HCT116 (cell line): ENCODE measurements at regions not wholly inside any gene's neighbourhood (a gene's known extent, or its start where the extent isn't known, plus 50 kb on each side); places are given as distances from the start of the nearest gene placed in this dataset.

Experiments
- ATAC-seq: fragments of 200-7000 bp; cut with Tn5 transposase; 2 replicates; pipeline ENCODE4 v1.9.1; 2020; ENCODE audit warnings: mild to moderate bottlenecking, moderate library complexity
- BruUV-seq: library from RNA; stranded (reverse); fragments of 400-500 nt; replicated peaks from 2 replicates; lab custom pipeline; 2021; lab: Mats Ljungman, UMichigan
- CTCF ChIA-PET: fragments of 300-600 bp; sonication (Branson Sonifier 250); formaldehyde crosslinking; loops from one replicate; lab custom pipeline; 2021; ENCODE audit warnings: antibody characterized with exemption; lab: Charles Lee
- POLR2A ChIA-PET: fragments of 300-600, 350-600 bp; sonication (Branson Sonifier 250); formaldehyde crosslinking; loops from one replicate; lab custom pipeline; 2021; ENCODE audit warnings: antibody characterized with exemption; lab: Charles Lee
- RAD21 ChIA-PET, 2 experiments: fragments of 300-600 bp; sonication (Branson Sonifier 250); formaldehyde crosslinking; loops; one replicate each; lab custom pipeline; 2023; ENCODE audit warnings: low total read pairs in 2 of 2; ENCODE audit not compliant: uncharacterized antibody in 2 of 2, unreplicated experiment in 2 of 2, low non-redundant PET in 1 of 2; lab: Charles Lee
- DNase-seq: peaks from one replicate; pipeline ENCODE4 v3.0.0-alpha.2; 2010; ENCODE audit warnings: low read depth, low spot score
- H2AFZ ChIP-seq: fragments of 200-600 bp; shearing (Covaris generic), sonication (generic); 2 replicates; pipeline ENCODE4 v1.6.1; 2017; ENCODE audit warnings: low read depth, mixed run types, mixed read lengths, antibody characterized with exemption, low read length; ENCODE audit not compliant: poor library complexity, severe bottlenecking
- H3K27ac ChIP-seq: 2 replicates; pipeline ENCODE4 v1.5.1; 2012; ENCODE audit warnings: low read depth, low read length
- H3K27me3 ChIP-seq: fragments of 200-600 bp; sonication (generic); 2 replicates; pipeline ENCODE4 v1.6.1; 2016; ENCODE audit warnings: mixed run types, low read length, mixed read lengths; ENCODE audit not compliant: insufficient read depth
- H3K36me3 ChIP-seq, 2 experiments: fragments of 200-500 bp in 1 of 2; fragments of 200-600 bp in 1 of 2; sonication (Bioruptor generic) in 1 of 2; sonication (generic) in 1 of 2; 2 replicates each; pipeline versions ENCODE4 v1.5.1 to v1.6.1; 2014 to 2016; ENCODE audit warnings: low read length in 2 of 2, inconsistent platforms in 1 of 2, mixed read lengths in 1 of 2, mixed run types in 1 of 2; ENCODE audit not compliant: insufficient read depth in 2 of 2, control insufficient read depth in 1 of 2
- H3K4me1 ChIP-seq, 2 experiments: fragments of 200-600 bp in 1 of 2; sonication (generic) in 1 of 2; 2 replicates each; pipeline versions ENCODE4 v1.5.1 to v1.6.1; 2012 to 2017; ENCODE audit warnings: low read length in 2 of 2, inconsistent platforms in 1 of 2, mild to moderate bottlenecking in 1 of 2, mixed read lengths in 1 of 2, mixed run types in 1 of 2, moderate library complexity in 1 of 2; ENCODE audit not compliant: insufficient read depth in 2 of 2, control insufficient read depth in 1 of 2
- H3K4me2 ChIP-seq: fragments of 200-600 bp; sonication (generic); 2 replicates; pipeline ENCODE4 v1.6.1; 2017; ENCODE audit warnings: mixed run types, low read length, mixed read lengths
- H3K4me3 ChIP-seq, 2 experiments: fragments of 200-600 bp in 1 of 2; sonication (generic) in 1 of 2; replicated peaks in 1 of 2; 2 replicates each; pipeline ENCODE4 v1.5.1; 2011 to 2016; ENCODE audit warnings: low read length in 2 of 2, control low read depth in 1 of 2, low read depth in 1 of 2, mild to moderate bottlenecking in 1 of 2, mixed read lengths in 1 of 2, mixed run types in 1 of 2
- H3K79me2 ChIP-seq: fragments of 200-600 bp; sonication (generic); 2 replicates; pipeline ENCODE4 v1.6.1; 2017; ENCODE audit warnings: mild to moderate bottlenecking, mixed run types, low read length, moderate library complexity, mixed read lengths; ENCODE audit not compliant: insufficient read depth
- H3K9ac ChIP-seq: fragments of 200-600 bp; sonication (generic); 2 replicates; pipeline ENCODE4 v1.6.1; 2016; ENCODE audit warnings: low read length, mixed read lengths
- H3K9me2 ChIP-seq: fragments of 200-600 bp; sonication (generic), shearing (Covaris generic); 2 replicates; pipeline ENCODE4 v1.6.1; 2017; ENCODE audit warnings: mixed run types, mild to moderate bottlenecking, moderate library complexity; ENCODE audit not compliant: insufficient read depth
- H3K9me3 ChIP-seq, 2 experiments: fragments of 200-500 bp in 1 of 2; fragments of 200-600 bp in 1 of 2; sonication (Bioruptor generic) in 1 of 2; sonication (generic) in 1 of 2; 2 replicates each; pipeline ENCODE4 v1.6.1; 2014 to 2017; ENCODE audit warnings: low read length in 2 of 2, mixed read lengths in 2 of 2, inconsistent platforms in 1 of 2, low read depth in 1 of 2, mild to moderate bottlenecking in 1 of 2, mixed run types in 1 of 2, moderate library complexity in 1 of 2; ENCODE audit not compliant: control insufficient read depth in 1 of 2, insufficient read depth in 1 of 2
- H4K20me1 ChIP-seq: fragments of 200-600 bp; sonication (generic), shearing (Covaris generic); 2 replicates; pipeline ENCODE4 v1.6.1; 2017; ENCODE audit warnings: mixed run types, mild to moderate bottlenecking, moderate library complexity; ENCODE audit not compliant: insufficient read depth
- CBX3 ChIP-seq: IDR thresholded peaks from 2 replicates; pipeline ENCODE4 v1.6.1; 2012; ENCODE audit warnings: low read depth
- CTCF ChIP-seq, 3 experiments: fragments of 200-600 bp in 1 of 3; sonication (generic) in 1 of 3; IDR thresholded peaks in 2 of 3; conservative IDR thresholded peaks in 1 of 3; 2 replicates each; pipeline ENCODE4 v1.5.1; 2012 to 2017; ENCODE audit warnings: low read depth in 2 of 3, low read length in 2 of 3, antibody characterized with exemption in 1 of 3, borderline replicate concordance in 1 of 3, control low read depth in 1 of 3, mild to moderate bottlenecking in 1 of 3, mixed read lengths in 1 of 3, mixed run types in 1 of 3, moderate library complexity in 1 of 3; ENCODE audit not compliant: insufficient read depth in 1 of 3
- EGR1 ChIP-seq: IDR thresholded peaks from 2 replicates; pipeline ENCODE4 v1.6.1; 2012; ENCODE audit warnings: low read depth
- ELF1 ChIP-seq: IDR thresholded peaks from 2 replicates; pipeline ENCODE4 v1.6.1; 2012; ENCODE audit warnings: low read depth, borderline replicate concordance
- EZH2 ChIP-seq: fragments of 200-600 bp; sonication (generic); IDR thresholded peaks from 2 replicates; pipeline ENCODE4 v1.6.1; 2017; ENCODE audit warnings: antibody characterized with exemption, mixed run types
- EZH2phosphoT487 ChIP-seq: fragments of 200-600 bp; IDR thresholded peaks from 2 replicates; pipeline ENCODE4 v1.6.1; 2018; ENCODE audit warnings: antibody characterized with exemption, borderline replicate concordance
- FOSL1 ChIP-seq: IDR thresholded peaks from 2 replicates; pipeline ENCODE4 v1.6.1; 2012; ENCODE audit warnings: low read depth
- MAX ChIP-seq: IDR thresholded peaks from 2 replicates; pipeline ENCODE4 v1.6.1; 2012
- POLR2A ChIP-seq: IDR thresholded peaks from 2 replicates; pipeline ENCODE4 v1.7.0; 2011; ENCODE audit warnings: borderline replicate concordance; ENCODE audit not compliant: insufficient read depth, insufficient read length; ENCODE audit errors: extremely low read depth
- POLR2AphosphoS5 ChIP-seq: IDR thresholded peaks from 2 replicates; pipeline ENCODE4 v1.6.1; 2011; ENCODE audit warnings: mild to moderate bottlenecking, low read depth, low read length, moderate library complexity
- REST ChIP-seq: IDR thresholded peaks from 2 replicates; pipeline ENCODE4 v1.6.1; 2012; ENCODE audit warnings: low read depth
- SIN3A ChIP-seq: IDR thresholded peaks from 2 replicates; pipeline ENCODE4 v1.6.1; 2012; ENCODE audit warnings: low read depth
- SP1 ChIP-seq: IDR thresholded peaks from 2 replicates; pipeline ENCODE4 v1.6.1; 2012; ENCODE audit warnings: low read depth
- ZFX ChIP-seq: fragments of 450-650 bp; IDR thresholded peaks from 2 replicates; pipeline ENCODE4 v1.6.1; 2017
- ZNF274 ChIP-seq: fragments of 200-500 bp; sonication (Bioruptor generic); IDR thresholded peaks from 2 replicates; pipeline ENCODE4 v1.6.1; 2014; ENCODE audit warnings: mild to moderate bottlenecking, low read depth, low read length, inconsistent platforms
- intact Hi-C: fragments of 100-400 bp; cut with micrococcal nuclease; formaldehyde crosslinking; loops from 2 replicates; pipeline ENCODE4 v1.10.0; 2022

- no TSS peak for BruUV-seq
- RAD21 ChIA-PET = no interaction called here
- H3K9me2 ChIP-seq = no peaks in the 10 kb centered on the region
- no peak overlapping the region for H3K9ac ChIP-seq
- intact Hi-C loops = no loop called here
- no peak for TF ChIP-seq EZH2
- TF ChIP-seq SP1 = no peak
- TF ChIP-seq ELF1 = no peak
- no peak for TF ChIP-seq SIN3A
- TF ChIP-seq CBX3 = no peak
- TF ChIP-seq, all 23 proteins: peak for 0
- H2AFZ ChIP-seq = no peak overlapping the region
- H3K27ac ChIP-seq = no peak overlapping the region
- H3K4me2 ChIP-seq = no peak overlapping the region
- no peaks in the 10 kb centered on the region for H3K79me2 ChIP-seq
- H3K36me3 ChIP-seq = no peaks in the 10 kb centered on the region
- no peaks in the 10 kb centered on the region for H3K4me1 ChIP-seq
- ChIA-PET POLR2A (no interaction called here), CTCF (no interaction called here)
- peaks cover 15% of the 10 kb centered on the region; the same call in 1 of the 2 replicates for H3K27me3 ChIP-seq
- no peaks in the 10 kb centered on the region for H3K9me3 ChIP-seq
- H3K4me3 ChIP-seq = no peak overlapping the region
- H4K20me1 ChIP-seq = no peaks in the 10 kb centered on the region
- DNase-seq (no peak), ATAC-seq (no peak)
Observed at GRCh38 chr6:40298207-40298606, 289.0 kb downstream of the LRFN2 start.

GRCh38 chr6:40295251-40295950 is 291.8 kb downstream of the LRFN2 start:
- H2AFZ ChIP-seq = no peak overlapping the region
- H3K79me2 ChIP-seq = no peaks in the 10 kb centered on the region
- H3K4me3 ChIP-seq = no peak overlapping the region
- H3K27ac ChIP-seq = no peak overlapping the region
- DNase-seq (no peak), ATAC-seq (no peak)
- H3K36me3 ChIP-seq = no peaks in the 10 kb centered on the region
- intact Hi-C loops = no loop called here
- no peaks in the 10 kb centered on the region for H3K9me3 ChIP-seq
- no peak overlapping the region for H3K4me2 ChIP-seq
- no TSS peak for BruUV-seq
- RAD21 ChIA-PET = no interaction called here
- POLR2A ChIA-PET = no interaction called here
- H4K20me1 ChIP-seq = no peaks in the 10 kb centered on the region
- no peak overlapping the region for H3K9ac ChIP-seq
- H3K27me3 ChIP-seq = peaks cover 39% of the 10 kb centered on the region; the same call in 1 of the 2 replicates
- no peaks in the 10 kb centered on the region for H3K4me1 ChIP-seq
- no peaks in the 10 kb centered on the region for H3K9me2 ChIP-seq
- CTCF ChIA-PET = no interaction called here
- TF ChIP-seq POLR2AphosphoS5 (no peak), CTCF (IDR thresholded peaks at IDR 0.05 in 2 of 3, conservative IDR thresholded peaks at IDR 0.05 in 1 of 3; ENCODE audit: borderline replicate concordance in 1 of 3, insufficient read depth in 1 of 3, low read depth in 2 of 3, low read length in 2 of 3) (no peak), POLR2A (no peak), REST (no peak), ZFX (no peak), SP1 (no peak), EZH2phosphoT487 (no peak), ELF1 (no peak), EZH2 (no peak), EGR1 (no peak), CBX3 (no peak), MAX (no peak), ZNF274 (no peak), SIN3A (no peak), FOSL1 (no peak)
